HFF-Myc (cell line): ENCODE measurements at regions not wholly inside any gene's neighbourhood (a gene's known extent, or its start where the extent isn't known, plus 50 kb on each side); places are given as distances from the start of the nearest gene placed in this dataset.

ENCODE experiments used
- DNase-seq: peaks from one replicate; pipeline ENCODE4 v3.0.0-alpha.2; 2011; ENCODE audit warnings: low read depth; ENCODE audit errors: extremely low read depth
- H3K4me3 ChIP-seq: replicated peaks from 2 replicates; pipeline ENCODE4 v1.5.1; 2011; ENCODE audit warnings: low read depth, mild to moderate bottlenecking, control low read depth, low read length
- TF ChIP-seq, protein P1 (sequence below): IDR thresholded peaks from 2 replicates; pipeline ENCODE4 v1.5.1; 2012; ENCODE audit warnings: mild to moderate bottlenecking, low read depth, low read length, control low read depth; ENCODE audit errors: missing control alignments

DNA sequence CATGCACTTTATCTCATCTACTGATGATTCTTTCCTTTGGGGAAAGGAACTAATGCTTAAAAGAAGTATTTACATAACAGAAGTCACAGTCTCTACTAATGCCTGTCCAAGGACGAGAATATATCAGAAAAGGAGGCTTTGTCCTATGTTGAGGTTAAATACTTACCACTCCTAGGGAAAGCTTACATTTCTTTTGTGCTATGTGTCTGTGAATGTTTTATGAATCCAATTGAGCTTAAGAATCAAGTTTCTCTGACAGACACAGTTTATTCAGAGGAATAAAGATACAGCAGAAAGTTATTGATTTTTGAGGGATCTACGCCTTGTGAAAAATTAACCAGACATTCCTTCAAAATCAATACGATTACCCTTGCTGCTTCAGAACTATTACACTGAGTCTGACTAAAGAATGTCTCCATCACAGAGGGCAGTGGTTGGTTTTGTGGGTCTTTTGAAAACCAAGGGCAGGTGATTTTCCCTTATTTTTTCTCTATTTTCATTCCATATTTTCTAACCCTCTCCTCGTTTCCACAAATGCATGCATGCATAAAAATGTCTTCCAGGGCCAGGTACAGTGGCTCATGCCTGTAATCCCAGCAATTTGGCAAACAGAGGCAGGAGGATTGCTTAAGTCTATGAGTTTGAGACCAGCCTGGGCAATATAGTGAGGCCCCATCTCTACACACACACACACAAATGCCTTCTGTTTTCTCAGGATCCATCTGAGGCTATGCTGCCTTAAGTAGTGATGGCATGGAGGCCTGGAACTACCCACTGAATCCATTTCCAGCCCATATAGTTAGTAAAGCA lies 1095.1 kb downstream of the GALC start:
- TF ChIP-seq, protein P1, sequence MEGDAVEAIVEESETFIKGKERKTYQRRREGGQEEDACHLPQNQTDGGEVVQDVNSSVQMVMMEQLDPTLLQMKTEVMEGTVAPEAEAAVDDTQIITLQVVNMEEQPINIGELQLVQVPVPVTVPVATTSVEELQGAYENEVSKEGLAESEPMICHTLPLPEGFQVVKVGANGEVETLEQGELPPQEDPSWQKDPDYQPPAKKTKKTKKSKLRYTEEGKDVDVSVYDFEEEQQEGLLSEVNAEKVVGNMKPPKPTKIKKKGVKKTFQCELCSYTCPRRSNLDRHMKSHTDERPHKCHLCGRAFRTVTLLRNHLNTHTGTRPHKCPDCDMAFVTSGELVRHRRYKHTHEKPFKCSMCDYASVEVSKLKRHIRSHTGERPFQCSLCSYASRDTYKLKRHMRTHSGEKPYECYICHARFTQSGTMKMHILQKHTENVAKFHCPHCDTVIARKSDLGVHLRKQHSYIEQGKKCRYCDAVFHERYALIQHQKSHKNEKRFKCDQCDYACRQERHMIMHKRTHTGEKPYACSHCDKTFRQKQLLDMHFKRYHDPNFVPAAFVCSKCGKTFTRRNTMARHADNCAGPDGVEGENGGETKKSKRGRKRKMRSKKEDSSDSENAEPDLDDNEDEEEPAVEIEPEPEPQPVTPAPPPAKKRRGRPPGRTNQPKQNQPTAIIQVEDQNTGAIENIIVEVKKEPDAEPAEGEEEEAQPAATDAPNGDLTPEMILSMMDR, result no peak
- no peak overlapping the region for H3K4me3 ChIP-seq
- no peak for DNase-seq

DNA sequence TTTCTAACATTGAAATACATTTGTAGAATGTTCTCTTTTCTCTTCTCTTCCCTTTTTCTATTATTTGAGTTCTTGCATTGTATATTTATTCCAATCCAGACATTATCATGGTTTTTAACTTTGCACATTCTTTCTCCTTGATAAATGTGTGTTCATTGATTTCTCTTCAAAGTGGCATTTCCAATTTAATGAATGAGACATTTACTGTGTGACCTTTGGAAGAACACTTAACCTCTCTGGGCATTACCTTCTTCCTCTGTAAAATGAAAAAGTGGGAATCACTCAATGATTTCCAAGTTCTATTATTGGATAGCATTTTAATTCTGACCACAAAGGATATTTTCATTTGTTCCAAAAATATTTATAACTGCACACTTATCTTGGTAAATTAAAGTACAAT lies 1095.8 kb downstream of the GALC start:
- DNase-seq, result no peak
- no peak overlapping the region for H3K4me3 ChIP-seq
- TF ChIP-seq, protein P1, result no peak

DNA sequence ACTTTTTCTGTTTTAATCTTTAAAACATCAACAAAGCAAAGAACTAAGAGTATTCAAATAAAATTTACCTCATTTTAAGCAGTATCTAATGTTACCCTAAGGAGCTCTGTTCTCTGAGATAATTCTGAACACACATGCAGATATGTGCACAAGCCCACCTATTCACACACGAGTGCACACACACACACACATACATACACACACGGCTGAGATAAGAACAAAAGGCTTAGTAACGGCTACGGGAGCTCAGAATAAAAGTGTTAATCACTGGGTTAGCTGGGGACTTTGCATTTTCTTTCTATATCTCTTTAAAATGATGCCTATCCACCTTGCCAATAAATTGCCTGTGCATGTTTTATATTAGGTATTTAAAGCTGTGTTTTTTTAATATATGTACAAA lies 1096.3 kb downstream of the GALC start:
- no peak for DNase-seq
- TF ChIP-seq, protein P1, result no peak
- no peak overlapping the region for H3K4me3 ChIP-seq

DNA sequence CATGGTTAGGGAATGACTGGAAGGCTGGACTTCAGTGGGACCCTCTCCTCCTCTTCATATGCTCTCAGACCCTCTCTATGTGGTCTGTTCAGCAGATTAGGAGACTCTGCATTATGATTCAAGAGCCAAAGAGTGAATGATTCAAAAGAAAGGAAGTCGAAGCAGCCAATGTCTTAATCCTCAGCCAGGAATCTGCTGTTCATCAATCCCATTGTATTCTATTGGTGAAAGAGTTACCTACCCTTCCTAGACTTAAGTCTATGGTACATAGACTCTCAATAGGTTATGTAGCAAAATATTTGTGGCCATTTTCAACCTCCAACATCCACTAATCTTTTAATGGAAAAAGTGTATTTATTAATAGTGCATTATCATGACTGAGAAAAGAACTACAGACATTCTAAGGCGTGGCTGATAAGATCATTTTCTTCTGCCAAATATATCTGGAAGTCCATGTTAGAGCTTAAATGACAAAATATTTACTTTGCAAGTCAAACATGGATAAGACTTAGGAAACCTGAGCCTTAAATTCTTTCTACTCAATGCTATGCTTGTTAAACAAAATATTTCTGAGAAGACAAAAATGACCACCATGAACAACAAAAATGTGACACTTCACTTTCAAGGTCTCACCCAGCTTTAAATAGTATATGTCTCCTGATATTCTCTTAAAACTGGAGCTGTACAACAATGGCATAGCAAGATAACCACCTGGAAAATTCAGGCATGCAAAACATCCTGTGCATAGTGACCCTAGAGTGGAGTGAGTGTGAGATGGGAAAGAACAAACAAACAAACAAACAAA lies 1100.6 kb downstream of the GALC start:
- H3K4me3 ChIP-seq, result no peak overlapping the region
- TF ChIP-seq, protein P1, result no peak
- DNase-seq, result no peak

DNA sequence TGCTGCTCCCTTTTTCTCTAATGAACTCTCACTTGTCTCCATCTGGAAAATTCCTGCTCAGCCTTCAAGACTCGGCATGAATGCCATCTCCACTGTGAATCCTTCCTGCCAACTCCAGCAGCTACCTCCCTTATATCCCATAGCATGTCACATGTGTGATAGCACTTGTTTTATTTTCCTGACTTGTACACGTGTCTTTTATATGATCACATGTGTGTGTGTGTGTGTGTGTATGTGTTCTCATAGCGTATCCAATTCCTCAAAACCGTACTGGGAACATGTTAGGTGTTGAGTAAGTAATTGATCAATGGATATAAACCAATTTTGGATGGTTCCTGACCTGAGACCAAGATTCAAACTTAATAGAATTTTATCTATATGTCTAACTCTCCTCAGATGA lies 1107.7 kb downstream of the GALC start:
- H3K4me3 ChIP-seq, result no peak overlapping the region
- DNase-seq, result no peak
- TF ChIP-seq, protein P1, result no peak

DNA sequence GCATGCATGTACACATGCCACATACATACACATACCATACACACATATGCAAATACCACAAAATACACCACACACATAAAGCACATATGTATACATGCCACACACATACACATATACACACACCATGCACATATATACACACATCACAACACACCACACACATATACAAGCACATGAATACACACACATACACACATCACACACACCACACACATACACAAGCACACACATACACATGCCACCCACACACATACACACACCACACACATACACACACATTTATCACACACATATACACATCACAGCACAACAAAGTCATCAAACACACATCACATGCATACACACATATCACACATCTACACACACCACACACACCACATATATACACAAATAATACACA lies 1108.5 kb downstream of the GALC start:
- DNase-seq, result no peak
- TF ChIP-seq, protein P1, result no peak
- no peak overlapping the region for H3K4me3 ChIP-seq
